ENCODE measurements at regions not wholly inside any gene's neighbourhood (a gene's known extent, or its start where the extent isn't known, plus 50 kb on each side); places are given as distances from the start of the nearest gene placed in this dataset.

- no peak for DNase-seq
Observed at GRCh38 chr3:104785947-104786346, 580.8 kb upstream of the ALCAM start.

GRCh38 chr3:104787306-104787705 is 579.4 kb upstream of the ALCAM start:
- DNase-seq = no peak

- DNase-seq = no peak
Observed at GRCh38 chr3:104788807-104789206, 577.9 kb upstream of the ALCAM start.

DNA sequence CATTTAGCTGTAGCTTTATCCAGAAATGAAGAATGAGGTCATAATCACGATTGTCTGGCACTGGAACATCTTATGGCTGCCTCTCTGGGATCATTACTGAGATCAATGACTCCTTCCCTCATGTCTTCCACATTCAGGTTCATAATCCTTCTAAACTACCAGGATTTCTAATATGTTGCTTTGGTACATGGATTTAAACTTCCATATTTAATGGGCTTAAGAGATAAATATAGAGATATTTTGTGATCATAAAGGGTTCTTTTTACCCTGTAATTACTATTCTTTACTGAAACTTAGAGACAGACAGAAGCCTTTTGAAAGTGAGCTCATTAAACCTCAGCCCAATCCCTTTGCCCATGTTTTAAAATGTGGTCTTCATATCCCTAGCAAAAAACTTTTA is 575.4 kb upstream of the ALCAM start:
- no peak for DNase-seq

GRCh38 chr3:104796556-104796955 is 570.2 kb upstream of the ALCAM start:
- DNase-seq = no peak

- DNase-seq = no peak
Observed at GRCh38 chr3:104805042-104805441, 561.7 kb upstream of the ALCAM start.

- no peak for DNase-seq
Observed at GRCh38 chr3:104805508-104805907, 561.2 kb upstream of the ALCAM start.

DNA sequence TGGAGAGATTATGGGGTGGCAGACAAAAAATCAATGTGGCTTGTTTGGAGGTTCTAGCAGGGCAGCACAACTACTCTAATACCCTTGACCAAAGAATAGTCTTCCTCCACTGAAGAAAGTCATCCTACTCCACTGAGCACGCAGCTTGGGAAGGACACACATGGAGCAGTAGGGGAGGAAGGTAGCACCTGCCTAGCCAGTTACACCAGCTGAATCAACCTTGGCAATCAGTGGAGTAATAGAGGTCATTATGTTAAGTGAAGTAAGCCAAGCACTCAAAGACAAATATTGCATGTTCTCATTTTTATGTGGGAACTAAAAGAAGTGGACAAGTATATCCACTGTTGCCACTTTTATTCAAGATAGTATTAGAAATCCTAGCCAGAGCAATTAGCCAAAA is 555.8 kb upstream of the ALCAM start:
- DNase-seq = no peak

GRCh38 chr3:104816008-104816407 is 550.7 kb upstream of the ALCAM start:
- DNase-seq = no peak

- DNase-seq = no peak
Observed at GRCh38 chr3:104816716-104817115, 550.0 kb upstream of the ALCAM start.

GRCh38 chr3:104819333-104819732 is 547.4 kb upstream of the ALCAM start:
- no peak for DNase-seq

- no peak for DNase-seq
Observed at GRCh38 chr3:104820959-104821358, 545.8 kb upstream of the ALCAM start.

GRCh38 chr3:104825116-104825515 is 541.6 kb upstream of the ALCAM start:
- peak; percentile 13 for DNase-seq

GRCh38 chr3:104831071-104831470 is 535.6 kb upstream of the ALCAM start:
- DNase-seq = no peak

GRCh38 chr3:104832530-104832929 is 534.2 kb upstream of the ALCAM start:
- DNase-seq = no peak

- DNase-seq = no peak
Observed at GRCh38 chr3:104835376-104835775, 531.3 kb upstream of the ALCAM start.

- DNase-seq = no peak
Observed at GRCh38 chr3:104846270-104846669, 520.4 kb upstream of the ALCAM start.

DNA sequence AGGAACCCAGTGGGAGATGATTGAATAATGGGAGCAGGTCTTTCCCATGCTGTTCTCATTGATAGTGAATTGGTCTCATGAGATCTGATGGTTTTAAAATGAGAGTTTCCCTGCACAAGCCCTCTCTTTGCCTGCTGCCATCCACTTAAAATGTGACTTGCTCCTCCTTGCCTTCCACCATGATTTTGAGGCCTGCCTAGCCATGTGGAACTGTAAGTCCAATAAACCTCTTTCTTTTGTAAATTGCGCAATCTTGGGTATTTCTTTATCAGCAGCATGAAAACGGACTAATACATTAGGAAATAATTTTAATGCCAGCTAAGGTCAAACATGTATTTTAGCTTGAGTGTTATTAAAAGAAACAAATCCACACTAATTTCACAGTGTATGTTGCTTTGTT is 517.6 kb upstream of the ALCAM start:
- no peak for DNase-seq

DNA sequence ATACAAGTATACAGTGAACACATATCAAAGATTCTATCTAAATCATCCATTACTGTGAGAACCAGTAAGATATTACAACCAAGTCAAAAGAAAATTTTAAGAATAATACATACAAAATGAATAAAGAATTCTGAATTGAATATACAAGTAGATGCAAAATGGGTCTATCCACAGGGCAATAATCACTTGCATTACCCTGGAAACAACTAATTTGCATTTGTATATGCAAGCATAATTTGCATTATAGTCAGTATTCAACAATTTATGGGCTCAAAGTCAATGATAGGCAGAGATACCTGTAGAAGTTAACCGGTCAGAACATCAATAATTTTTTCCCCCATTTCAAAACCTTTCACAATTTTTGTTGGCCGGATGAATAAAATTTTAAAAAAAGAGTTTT is 512.2 kb upstream of the ALCAM start:
- DNase-seq = no peak

- no peak for DNase-seq
Observed at GRCh38 chr3:104855702-104856101, 511.0 kb upstream of the ALCAM start.

GRCh38 chr3:104856741-104857140 is 510.0 kb upstream of the ALCAM start:
- no peak for DNase-seq

DNA sequence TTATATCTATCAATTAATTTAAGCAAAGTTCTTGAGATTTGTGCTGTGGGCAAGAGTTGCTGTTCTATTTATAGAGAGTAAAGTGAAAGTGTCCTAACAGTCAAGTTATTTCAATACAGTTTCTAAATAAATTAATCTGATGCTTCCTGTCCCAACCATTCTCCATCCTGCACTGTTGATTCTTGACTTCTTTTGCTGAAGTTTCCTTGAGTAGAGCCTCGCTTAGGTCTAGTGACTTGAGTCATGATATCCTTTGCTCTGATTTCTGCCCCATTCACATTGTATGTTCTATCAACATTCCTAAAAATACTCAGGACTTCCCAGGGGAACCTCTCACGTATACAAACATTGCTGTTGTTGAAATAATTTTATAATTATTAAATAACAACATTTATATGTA is 498.4 kb upstream of the ALCAM start:
- no peak for DNase-seq

- no peak for DNase-seq
Observed at GRCh38 chr3:104870276-104870675, 496.4 kb upstream of the ALCAM start.

- no peak for DNase-seq
Observed at GRCh38 chr3:104873331-104873730, 493.4 kb upstream of the ALCAM start.

GRCh38 chr3:104878395-104878794 is 488.3 kb upstream of the ALCAM start:
- DNase-seq = no peak

DNA sequence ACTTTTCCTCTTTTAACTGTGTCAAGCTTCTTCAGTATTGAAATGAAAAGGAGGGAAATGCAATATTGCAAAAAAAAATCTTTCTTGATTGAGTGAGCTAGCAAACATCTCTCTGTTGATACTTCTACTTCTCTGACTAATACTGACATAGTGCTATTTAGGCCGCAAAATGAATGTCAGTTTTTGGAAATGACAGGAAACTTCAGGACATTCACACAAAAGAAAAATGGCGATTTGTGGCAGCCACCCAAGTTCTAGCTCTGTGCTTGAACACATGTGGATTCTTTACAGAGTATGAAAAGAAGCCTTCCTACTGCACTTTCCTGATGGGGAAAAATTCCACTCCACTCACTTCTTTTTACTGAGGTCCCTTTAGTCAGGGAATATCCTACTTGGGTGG is 486.8 kb upstream of the ALCAM start:
- no peak for DNase-seq
